ENCODE measurements at regions not wholly inside any gene's neighbourhood (a gene's known extent, or its start where the extent isn't known, plus 50 kb on each side); places are given as distances from the start of the nearest gene placed in this dataset.

- DNase-seq (ENCODE audit: low read depth) = no peak
- no peak overlapping the region for H3K4me3 ChIP-seq (ENCODE audit: low read depth, low read length)
- no peak for TF ChIP-seq CTCF (IDR thresholded peaks at IDR 0.05; ENCODE audit: insufficient read depth, low read length)
These were observed 207.1 kb upstream of the MEX3C start for GRCh38 chr18:51404620-51405019.

GRCh38 chr18:51405683-51406477 lies 208.4 kb upstream of the MEX3C start:
- no peak for DNase-seq (ENCODE audit: low read depth)
- H3K4me3 ChIP-seq (ENCODE audit: low read depth, low read length) = no peak overlapping the region
- TF ChIP-seq CTCF (IDR thresholded peaks at IDR 0.05; ENCODE audit: insufficient read depth, low read length) = no peak

GRCh38 chr18:51417643-51418483 lies 220.4 kb upstream of the MEX3C start:
- no peak for TF ChIP-seq CTCF (IDR thresholded peaks at IDR 0.05; ENCODE audit: insufficient read depth, low read length)
- H3K4me3 ChIP-seq (ENCODE audit: low read depth, low read length) = no peak overlapping the region

GRCh38 chr18:51425475-51425874 lies 228.0 kb upstream of the MEX3C start:
- DNase-seq (ENCODE audit: low read depth) = no peak
- no peak overlapping the region for H3K4me3 ChIP-seq (ENCODE audit: low read depth, low read length)
- no peak for TF ChIP-seq CTCF (IDR thresholded peaks at IDR 0.05; ENCODE audit: insufficient read depth, low read length)

More at GRCh38 chr18:51417643-51418483, 220.4 kb upstream of the MEX3C start:
- no peak for DNase-seq (ENCODE audit: low read depth)

GRCh38 chr18:51425889-51426288 lies 228.4 kb upstream of the MEX3C start:
- peak; percentile 1 for DNase-seq (ENCODE audit: low read depth)
- no peak for TF ChIP-seq CTCF (IDR thresholded peaks at IDR 0.05; ENCODE audit: insufficient read depth, low read length)
- no peak overlapping the region for H3K4me3 ChIP-seq (ENCODE audit: low read depth, low read length)

- no peak for TF ChIP-seq CTCF (IDR thresholded peaks at IDR 0.05; ENCODE audit: insufficient read depth, low read length)
- no peak for DNase-seq (ENCODE audit: low read depth)
These were observed 229.5 kb upstream of the MEX3C start for GRCh38 chr18:51426996-51427395.

More at GRCh38 chr18:51426996-51427395, 229.5 kb upstream of the MEX3C start:
- no peak overlapping the region for H3K4me3 ChIP-seq (ENCODE audit: low read depth, low read length)
